B cell (primary cell): ENCODE measurements at regions not wholly inside any gene's neighbourhood (a gene's known extent, or its start where the extent isn't known, plus 50 kb on each side); places are given as distances from the start of the nearest gene placed in this dataset.

Source experiments
- ATAC-seq: fragments of 200-7000 bp; cut with Tn5 transposase; one replicate; pipeline ENCODE4 v1.10.0; 2021; ENCODE audit warnings: low read depth, mild to moderate bottlenecking, moderate number of reproducible peaks, moderate library complexity
- CTCF ChIA-PET: fragments of 350-600 bp; sonication (Branson Sonifier 250); formaldehyde crosslinking; loops from one replicate; lab custom pipeline; 2021; ENCODE audit warnings: antibody characterized with exemption, inconsistent platforms; lab: Charles Lee
- POLR2A ChIA-PET: fragments of 350-600 bp; sonication (Branson Sonifier 250); formaldehyde crosslinking; loops from one replicate; lab custom pipeline; 2021; ENCODE audit warnings: antibody characterized with exemption; lab: Charles Lee
- DNase-seq: peaks from one replicate; pipeline ENCODE4 v3.0.0; 2013
- H2AFZ ChIP-seq: 2 replicates; pipeline ENCODE4 v1.6.1; 2012; ENCODE audit warnings: mild to moderate bottlenecking, low read depth, low read length; ENCODE audit not compliant: insufficient read depth, poor library complexity, severe bottlenecking
- H3K27ac ChIP-seq, 2 donors: 1 replicate in 1 of 2; 2 replicates in 1 of 2; pipeline ENCODE4 v1.5.1; 2012 to 2013; ENCODE audit warnings: low read length in 2 of 2, mild to moderate bottlenecking in 2 of 2, moderate library complexity in 1 of 2
- H3K27me3 ChIP-seq, 4 experiments: fragments of 200-600 bp in 1 of 4; sonication (generic) in 1 of 4; replicated peaks in 1 of 4; 1 replicate in 2 of 4; 2 replicates in 2 of 4; pipeline versions ENCODE4 v1.6.1 to v1.7.0; 2013 to 2016; ENCODE audit warnings: low read length in 3 of 4, mild to moderate bottlenecking in 2 of 4, mixed read lengths in 1 of 4, moderate library complexity in 1 of 4; ENCODE audit not compliant: insufficient read depth in 4 of 4, control insufficient read depth in 3 of 4; ENCODE audit errors: control extremely low read depth in 1 of 4
- H3K36me3 ChIP-seq, 2 experiments: replicated peaks in 1 of 2; 1 replicate in 1 of 2; 2 replicates in 1 of 2; pipeline versions ENCODE4 v1.6.1 to v1.7.1; 2013; ENCODE audit warnings: low read length in 1 of 2; ENCODE audit not compliant: insufficient read depth in 2 of 2, control insufficient read depth in 1 of 2; ENCODE audit errors: control extremely low read depth in 1 of 2, extremely low read depth in 1 of 2
- H3K4me1 ChIP-seq, 2 donors: fragments of 200-600 bp in 1 of 2; sonication (generic) in 1 of 2; 1 replicate in 1 of 2; 2 replicates in 1 of 2; pipeline versions ENCODE4 v1.5.1 to v1.6.1; 2013 to 2017; ENCODE audit warnings: low read length in 2 of 2; ENCODE audit not compliant: control insufficient read depth in 2 of 2, insufficient read depth in 2 of 2
- H3K4me2 ChIP-seq: replicated peaks from 2 replicates; pipeline ENCODE3; 2012; ENCODE audit warnings: mild to moderate bottlenecking, low read depth, low read length; ENCODE audit not compliant: poor library complexity, severe bottlenecking
- H3K4me3 ChIP-seq, 5 experiments: fragments of 200-600 bp in 1 of 5; sonication (generic) in 1 of 5; 1 replicate in 3 of 5; 2 replicates in 2 of 5; pipeline versions ENCODE4 v1.5.1 to v1.7.0; 2011 to 2016; ENCODE audit warnings: low read length in 4 of 5, mild to moderate bottlenecking in 4 of 5, low read depth in 2 of 5, control low read depth in 1 of 5, moderate library complexity in 1 of 5; ENCODE audit not compliant: insufficient read depth in 1 of 5; ENCODE audit errors: control extremely low read depth in 1 of 5, extremely low read depth in 1 of 5
- H3K79me2 ChIP-seq: fragments of 200-600 bp; sonication (generic); one replicate; pipeline ENCODE4 v1.6.0; 2016; ENCODE audit warnings: low read length; ENCODE audit not compliant: control insufficient read depth, insufficient read depth
- H3K9ac ChIP-seq: fragments of 200-600 bp; sonication (generic); 2 replicates; pipeline ENCODE4 v1.6.1; 2017; ENCODE audit warnings: mild to moderate bottlenecking, low read length, moderate library complexity
- H3K9me3 ChIP-seq, 3 donors: one replicate each; pipeline versions ENCODE4 v1.6.1 to v1.7.1; 2013; ENCODE audit warnings: low read length in 2 of 3; ENCODE audit not compliant: control insufficient read depth in 2 of 3, insufficient read depth in 1 of 3; ENCODE audit errors: control extremely low read depth in 1 of 3
- H4K20me1 ChIP-seq: 2 replicates; pipeline ENCODE4 v1.6.0; 2012; ENCODE audit warnings: mild to moderate bottlenecking, low read length; ENCODE audit not compliant: insufficient read depth, control insufficient read depth, poor library complexity, severe bottlenecking
- H3K27ac Mint-ChIP-seq: one replicate; pipeline ENCODE4 v1.8.0; 2021; ENCODE audit warnings: mixed read lengths
- H3K27me3 Mint-ChIP-seq: one replicate; pipeline ENCODE4 v1.8.0; 2021; ENCODE audit warnings: mixed read lengths
- H3K4me1 Mint-ChIP-seq: one replicate; pipeline ENCODE4 v1.8.0; 2021; ENCODE audit warnings: mixed read lengths
- H3K4me3 Mint-ChIP-seq: one replicate; pipeline ENCODE4 v1.8.0; 2021; ENCODE audit warnings: mixed read lengths
- H3K9me3 Mint-ChIP-seq: one replicate; pipeline ENCODE4 v1.8.0; 2022; ENCODE audit warnings: mixed read lengths; ENCODE audit not compliant: insufficient read depth
- CTCF ChIP-seq: fragments of 200-600 bp; IDR thresholded peaks from one replicate; pipeline ENCODE4 v1.8.0; 2022; ENCODE audit warnings: antibody characterized with exemption, mild to moderate bottlenecking
- EZH2 ChIP-seq: IDR thresholded peaks from 2 replicates; pipeline ENCODE4 v1.6.1; 2012; ENCODE audit warnings: borderline replicate concordance, low read depth, mild to moderate bottlenecking, moderate library complexity, low read length; ENCODE audit not compliant: insufficient read depth, poor library complexity, severe bottlenecking
- WGBS: methylation state at CpG from one replicate; pipeline ENCODE4 v1.1.5; 2013; ENCODE audit warnings: missing lambda C conversion rate; ENCODE audit not compliant: insufficient coverage; 5-methylcytosine and 5-hydroxymethylcytosine counted together
- intact Hi-C: fragments of 100-400 bp; cut with micrococcal nuclease; formaldehyde crosslinking; loops from one replicate; pipeline ENCODE4 v1.10.0; 2022

GRCh38 chr4:66589183-66589582 is 918.9 kb upstream of the EPHA5 start:
- intact Hi-C loops, result no loop called here
- H3K27me3 ChIP-seq, result no peaks in the 10 kb centered on the region
- no peaks in the 10 kb centered on the region for H3K4me1 Mint-ChIP-seq
- no peaks in the 10 kb centered on the region for H3K36me3 ChIP-seq
- no peak for DNase-seq
- no peaks in the 10 kb centered on the region for H3K4me1 ChIP-seq
- H3K27ac Mint-ChIP-seq, result no peak overlapping the region
- no peak for TF ChIP-seq CTCF
- no peak for TF ChIP-seq EZH2
- H3K79me2 ChIP-seq, result no peaks in the 10 kb centered on the region
- ChIA-PET POLR2A (no interaction called here), CTCF (no interaction called here)
- H3K4me2 ChIP-seq, result no peak overlapping the region
- no peak for ATAC-seq
- no peaks in the 10 kb centered on the region for H4K20me1 ChIP-seq
- no peak overlapping the region for H3K4me3 ChIP-seq
- no peak overlapping the region for H3K27ac ChIP-seq
- H3K27me3 Mint-ChIP-seq, result no peaks in the 10 kb centered on the region
- H3K9ac ChIP-seq, result no peak overlapping the region
- H3K9me3 ChIP-seq, result no peaks in the 10 kb centered on the region
- no peak overlapping the region for H2AFZ ChIP-seq
- no CpG with 5 or more reads among the region's 1 CpG for WGBS
- no peak overlapping the region for H3K4me3 Mint-ChIP-seq
- no peaks in the 10 kb centered on the region for H3K9me3 Mint-ChIP-seq

- H3K9me3 Mint-ChIP-seq, result no peaks in the 10 kb centered on the region
- H3K36me3 ChIP-seq, result no peaks in the 10 kb centered on the region
- no peak overlapping the region for H3K4me3 Mint-ChIP-seq
- H3K9me3 ChIP-seq, result no peaks in the 10 kb centered on the region
- no peaks in the 10 kb centered on the region for H4K20me1 ChIP-seq
- H3K27ac ChIP-seq, result no peak overlapping the region
- H3K9ac ChIP-seq, result no peak overlapping the region
- no peaks in the 10 kb centered on the region for H3K27me3 Mint-ChIP-seq
- CTCF ChIA-PET, result no interaction called here
- no peaks in the 10 kb centered on the region for H3K27me3 ChIP-seq
- no peak for TF ChIP-seq CTCF
- H3K79me2 ChIP-seq, result no peaks in the 10 kb centered on the region
- H3K4me2 ChIP-seq, result no peak overlapping the region
- no peaks in the 10 kb centered on the region for H3K4me1 Mint-ChIP-seq
- POLR2A ChIA-PET, result no interaction called here
- DNase-seq (no peak), ATAC-seq (no peak)
- H3K4me3 ChIP-seq, result no peak overlapping the region
- intact Hi-C loops, result no loop called here
- H3K27ac Mint-ChIP-seq, result no peak overlapping the region
- no peak overlapping the region for H2AFZ ChIP-seq
- H3K4me1 ChIP-seq, result no peaks in the 10 kb centered on the region
- WGBS, result no CpG with 5 or more reads among the region's 1 CpG
Measured at GRCh38 chr4:66585767-66586166, 915.5 kb upstream of the EPHA5 start.
